ENCODE measurements at regions not wholly inside any gene's neighbourhood (a gene's known extent, or its start where the extent isn't known, plus 50 kb on each side); places are given as distances from the start of the nearest gene placed in this dataset.

GRCh38 chr2:173684896-173685459 lies 280.2 kb downstream of the SP3 start:
- Histone ChIP-seq H2AFZ (ENCODE audit: low read depth, low read length) (no peak overlapping the region), H3K27ac (ENCODE audit: low read length) (no peak overlapping the region), H3K9ac (ENCODE audit: low read length) (no peak overlapping the region), H3K9me2 (ENCODE audit: insufficient read depth, low read length) (no peaks in the 10 kb centered on the region), H3K4me3 (ENCODE audit: low read length) (no peak overlapping the region), H3K4me2 (ENCODE audit: low read length) (no peak overlapping the region), H3K36me3 (ENCODE audit: insufficient read depth, low read length) (no peaks in the 10 kb centered on the region), H3K79me2 (replicated peaks; ENCODE audit: insufficient read depth, low read length) (no peaks in the 10 kb centered on the region), H3F3A (ENCODE audit: insufficient read depth, low read length, poor library complexity, severe bottlenecking) (no peaks in the 10 kb centered on the region), H3K9me3 (ENCODE audit: low read length) (no peaks in the 10 kb centered on the region), H4K20me1 (ENCODE audit: insufficient read depth) (no peaks in the 10 kb centered on the region), H3K27me3 (ENCODE audit: insufficient read depth, low read depth, low read length) (no peaks in the 10 kb centered on the region)
- TF ChIP-seq SMC3 (conservative IDR thresholded peaks at IDR 0.05; ENCODE audit: poor library complexity): no peak
- TF ChIP-seq RAD21 (conservative IDR thresholded peaks at IDR 0.05): no peak
- TF ChIP-seq EP300 (conservative IDR thresholded peaks at IDR 0.05; ENCODE audit: poor library complexity, severe bottlenecking): no peak
- no peak for TF ChIP-seq MXI1 (conservative IDR thresholded peaks at IDR 0.05; ENCODE audit: poor library complexity, severe bottlenecking)
- TF ChIP-seq TAF1 (IDR thresholded peaks at IDR 0.05; ENCODE audit: low read depth): no peak
- TF ChIP-seq REST (IDR thresholded peaks at IDR 0.05; ENCODE audit: borderline replicate concordance): no peak
- no peak for TF ChIP-seq CTCF (IDR thresholded peaks at IDR 0.05; ENCODE audit: poor library complexity, severe bottlenecking)
- TF ChIP-seq POLR2AphosphoS5 (IDR thresholded peaks at IDR 0.05): no peak
- TF ChIP-seq EZH2 (IDR thresholded peaks at IDR 0.05; ENCODE audit: borderline replicate concordance, insufficient read depth, low read length, poor library complexity, severe bottlenecking): no peak

GRCh38 chr2:173690349-173690748 lies 274.8 kb downstream of the SP3 start:
- H2AFZ ChIP-seq (ENCODE audit: low read depth, low read length): no peak overlapping the region
- H3K9ac ChIP-seq (ENCODE audit: low read length): no peak overlapping the region
- H3K27me3 ChIP-seq (ENCODE audit: insufficient read depth, low read depth, low read length): no peaks in the 10 kb centered on the region
- H3F3A ChIP-seq (ENCODE audit: insufficient read depth, low read length, poor library complexity, severe bottlenecking): no peaks in the 10 kb centered on the region
- no peaks in the 10 kb centered on the region for H3K9me3 ChIP-seq (ENCODE audit: low read length)
- no peak for TF ChIP-seq RAD21 (conservative IDR thresholded peaks at IDR 0.05)
- TF ChIP-seq CTCF (IDR thresholded peaks at IDR 0.05; ENCODE audit: poor library complexity, severe bottlenecking): no peak
- no peak for TF ChIP-seq TAF1 (IDR thresholded peaks at IDR 0.05; ENCODE audit: low read depth)
- no peaks in the 10 kb centered on the region for H4K20me1 ChIP-seq (ENCODE audit: insufficient read depth)
- H3K79me2 ChIP-seq (replicated peaks; ENCODE audit: insufficient read depth, low read length): no peaks in the 10 kb centered on the region
- H3K4me3 ChIP-seq (ENCODE audit: low read length): no peak overlapping the region
- H3K36me3 ChIP-seq (ENCODE audit: insufficient read depth, low read length): no peaks in the 10 kb centered on the region
- H3K27ac ChIP-seq (ENCODE audit: low read length): no peak overlapping the region
- no peaks in the 10 kb centered on the region for H3K9me2 ChIP-seq (ENCODE audit: insufficient read depth, low read length)
- H3K4me2 ChIP-seq (ENCODE audit: low read length): no peak overlapping the region

Measured in neural cell (in vitro differentiated cells).